HG02981 (cell line): ENCODE measurements at regions not wholly inside any gene's neighbourhood (a gene's known extent, or its start where the extent isn't known, plus 50 kb on each side); places are given as distances from the start of the nearest gene placed in this dataset.

Experiments used
- ATAC-seq: cut with Tn5 transposase; IDR thresholded peaks from one replicate; pipeline ENCODE4 v1.9.1; 2021; ENCODE audit warnings: mild to moderate bottlenecking, moderate library complexity; ENCODE audit not compliant: unreplicated experiment

DNA sequence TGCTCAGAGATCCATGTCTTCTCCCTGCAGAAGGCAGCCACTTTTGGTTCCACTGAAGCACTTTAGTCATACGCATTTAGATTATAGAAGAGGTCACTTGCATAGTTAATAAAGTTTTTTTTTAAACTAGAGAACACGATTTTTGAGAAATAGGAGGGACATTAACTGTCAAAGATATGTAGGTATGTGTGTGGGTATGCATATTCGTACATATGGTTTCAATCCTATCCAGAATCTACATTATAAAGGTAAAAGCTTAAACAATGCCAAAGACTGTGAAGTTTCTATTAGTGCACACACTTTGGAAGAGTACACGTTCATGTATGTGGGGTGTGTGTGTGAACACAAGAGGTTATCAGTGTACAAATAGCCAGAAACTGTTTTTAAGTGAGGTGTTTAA is 103.2 kb downstream of the BTBD3 start:
- no peak for ATAC-seq

DNA sequence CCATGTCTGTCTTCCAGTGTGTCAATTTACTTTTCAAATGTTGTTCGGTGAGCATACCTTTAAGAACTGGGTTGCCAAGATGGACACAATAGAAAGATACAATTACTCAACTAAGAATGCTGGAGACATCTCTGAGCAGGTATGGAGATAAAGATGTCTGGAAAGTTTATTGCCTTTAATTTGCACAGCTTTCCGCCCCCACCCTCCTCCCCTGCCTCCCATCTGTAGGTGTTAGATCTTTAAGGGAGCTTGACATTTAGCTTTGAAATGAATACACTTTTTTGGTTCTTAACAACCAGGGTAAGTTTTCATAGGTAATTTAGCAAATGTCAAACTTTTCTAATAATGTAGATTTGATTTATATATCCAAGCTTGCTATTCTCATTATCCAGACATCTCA is 104.4 kb downstream of the BTBD3 start:
- ATAC-seq, result no peak

DNA sequence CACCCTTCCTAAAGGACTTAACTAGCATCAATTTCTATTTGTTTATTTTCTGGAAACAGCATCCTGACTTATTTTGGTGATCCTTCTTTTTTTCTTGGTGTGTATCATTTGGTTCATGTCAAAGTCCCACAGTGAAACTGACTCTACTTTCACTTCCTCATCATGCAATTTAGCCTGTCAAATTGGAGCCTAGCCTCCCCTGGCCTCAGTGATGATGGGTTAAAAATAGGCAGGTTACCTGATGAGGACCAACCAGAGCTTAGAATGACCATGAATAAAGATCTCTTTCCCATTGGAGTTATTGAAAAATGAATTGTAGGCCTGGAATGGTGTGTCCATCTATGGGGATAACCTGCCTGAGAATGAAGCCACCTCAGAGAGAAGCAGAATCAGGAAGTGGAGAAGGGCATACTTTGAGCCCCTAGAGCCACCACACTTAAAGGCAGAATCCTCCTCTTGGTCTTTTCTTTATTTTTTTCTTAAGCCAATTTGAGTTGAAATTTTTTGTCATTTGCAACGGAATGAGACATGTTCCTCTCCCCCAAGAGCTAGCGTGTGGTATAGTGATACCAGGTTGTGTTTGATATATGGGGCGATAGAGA is 105.6 kb downstream of the BTBD3 start:
- ATAC-seq, result peak; percentile 85

DNA sequence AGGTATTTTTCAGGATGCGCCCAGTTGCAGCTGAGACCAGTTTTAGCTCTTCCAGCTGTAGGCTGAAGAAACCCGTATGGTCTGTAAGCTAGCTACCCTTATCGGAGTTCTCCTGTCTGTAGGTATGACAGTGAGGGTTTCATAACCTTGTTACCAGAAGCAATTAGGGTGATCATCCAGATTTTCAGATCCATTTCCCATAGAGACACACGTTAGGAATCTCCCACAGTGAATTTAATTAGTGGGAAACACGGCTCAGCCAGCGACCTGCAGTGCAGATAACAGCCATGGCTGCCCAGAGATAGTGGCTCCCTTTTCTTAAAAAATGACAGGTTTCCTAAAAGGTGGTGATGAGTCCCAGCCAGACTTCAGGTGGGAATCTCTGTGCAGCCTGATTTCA is 111.1 kb downstream of the BTBD3 start:
- ATAC-seq, result no peak

DNA sequence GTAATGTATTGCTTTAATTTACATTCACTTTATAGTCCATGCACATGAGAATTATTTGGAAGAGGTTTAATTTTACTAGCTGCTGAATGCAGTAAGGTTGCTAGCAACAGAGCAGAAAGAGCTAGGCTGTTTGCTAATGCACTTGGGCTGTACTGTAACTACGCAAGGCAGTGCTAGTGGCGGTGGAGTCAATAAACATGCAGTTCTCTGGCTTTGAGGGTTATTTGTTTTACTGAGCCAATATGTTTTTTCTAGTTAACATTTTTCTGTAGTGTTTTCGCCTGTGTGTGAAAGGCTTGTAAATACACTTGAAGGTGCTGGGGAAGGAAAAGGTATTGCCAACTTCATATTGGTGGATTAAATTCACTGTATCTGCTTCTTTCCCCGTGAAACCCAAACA is 112.8 kb downstream of the BTBD3 start:
- ATAC-seq, result no peak

DNA sequence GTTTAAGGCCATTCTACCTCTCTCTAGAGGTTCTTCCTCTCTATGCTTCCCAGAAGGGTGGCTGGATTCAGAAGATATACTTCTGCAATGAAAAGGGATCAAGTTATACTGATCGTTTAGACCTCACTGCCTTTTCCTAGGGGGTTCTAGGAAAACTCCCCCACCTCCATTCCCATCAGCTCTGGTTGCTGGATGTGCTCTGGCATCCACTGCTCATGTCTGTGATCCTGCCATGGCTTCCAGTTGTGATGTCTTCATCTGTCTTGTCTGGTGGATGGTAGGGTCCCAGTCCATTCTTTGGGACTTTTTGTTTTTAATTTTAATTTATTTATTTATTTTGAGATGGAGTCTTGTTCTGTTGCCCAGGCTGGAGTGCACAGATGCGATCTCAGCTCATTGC is 118.4 kb downstream of the BTBD3 start:
- ATAC-seq, result no peak

DNA sequence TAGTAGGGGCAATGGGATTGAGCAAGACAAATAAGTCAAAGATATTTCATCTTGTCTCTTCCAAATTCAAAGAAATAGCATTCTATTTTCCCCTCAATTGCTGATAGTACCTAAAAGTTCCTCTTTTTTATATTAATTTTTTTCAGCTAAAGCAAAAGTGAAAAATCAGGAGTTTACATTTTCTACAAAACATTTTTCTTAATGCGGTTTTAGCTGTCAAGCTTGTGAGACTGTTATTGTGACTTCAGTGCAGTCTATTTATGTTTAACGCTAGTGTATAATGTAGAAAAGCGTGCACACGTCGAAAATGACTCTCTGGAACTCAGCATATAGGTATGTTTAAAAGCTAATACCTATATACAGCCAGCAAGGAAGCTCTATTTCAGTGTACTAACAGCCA is 119.8 kb downstream of the BTBD3 start:
- ATAC-seq, result no peak

DNA sequence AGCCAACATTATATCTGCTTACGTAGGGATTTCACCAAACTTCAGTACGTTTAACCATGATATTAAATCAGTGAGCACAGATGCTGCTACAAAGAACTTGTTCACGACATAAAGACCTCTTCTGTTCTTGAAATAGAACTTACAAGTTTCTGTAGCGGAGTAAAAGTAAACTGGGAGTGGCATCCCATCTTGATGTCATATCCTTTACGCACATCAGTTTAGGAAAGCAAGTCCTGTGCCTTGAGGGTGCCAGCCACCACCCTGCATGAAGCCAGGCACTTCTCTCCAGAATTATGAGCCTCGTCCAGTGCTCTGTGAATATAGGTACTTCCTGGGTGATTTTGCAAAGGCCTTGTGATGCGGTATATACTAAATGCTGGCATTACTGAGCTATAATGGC is 122.6 kb downstream of the BTBD3 start:
- no peak for ATAC-seq

DNA sequence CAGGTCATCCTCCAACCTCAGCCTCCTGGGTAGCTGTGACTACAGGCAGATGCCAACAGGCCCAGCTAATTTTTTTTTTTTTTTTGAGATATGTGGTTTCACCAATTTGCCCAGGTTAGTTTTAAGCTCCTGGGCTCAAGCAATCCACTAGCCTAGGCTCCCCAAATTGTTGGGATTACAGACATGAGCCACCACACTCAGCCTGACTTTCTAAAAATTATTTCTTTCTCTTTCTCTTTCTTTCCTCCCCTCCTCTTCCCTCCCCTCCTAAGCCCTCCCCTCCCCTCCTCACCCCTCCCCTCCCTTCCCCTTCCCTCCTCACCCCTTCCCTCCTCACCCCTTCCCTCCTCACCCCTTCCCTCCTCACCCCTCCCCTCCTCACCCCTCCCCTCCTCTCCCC is 127.3 kb downstream of the BTBD3 start:
- ATAC-seq, result no peak

DNA sequence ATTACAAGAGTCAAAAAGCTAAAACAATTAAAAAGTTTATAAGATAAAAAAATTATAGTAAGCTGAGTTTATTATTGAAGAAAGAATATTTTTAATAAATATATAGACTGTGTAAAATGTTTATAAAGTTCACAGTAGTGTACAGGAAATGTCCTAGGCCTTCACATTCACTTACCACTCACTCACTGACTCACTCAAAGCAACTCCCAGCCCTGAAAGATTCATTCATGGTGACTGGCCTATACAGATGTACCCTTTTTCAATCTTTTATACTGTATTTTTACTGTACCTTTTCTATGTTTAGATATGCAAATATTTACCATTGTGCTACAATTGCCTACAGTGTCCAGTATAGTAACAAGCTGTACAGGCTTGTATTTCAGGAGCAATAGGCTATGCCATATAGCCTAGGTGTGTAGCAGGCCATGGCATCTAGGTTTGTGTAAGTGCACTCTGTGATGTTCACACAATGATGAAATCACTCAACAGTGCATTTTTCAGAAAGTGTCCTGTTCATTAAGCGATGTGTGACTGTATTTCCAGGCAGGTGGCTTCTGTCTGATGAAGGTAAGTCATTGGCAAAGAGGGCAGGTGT is 130.2 kb downstream of the BTBD3 start:
- no peak for ATAC-seq

DNA sequence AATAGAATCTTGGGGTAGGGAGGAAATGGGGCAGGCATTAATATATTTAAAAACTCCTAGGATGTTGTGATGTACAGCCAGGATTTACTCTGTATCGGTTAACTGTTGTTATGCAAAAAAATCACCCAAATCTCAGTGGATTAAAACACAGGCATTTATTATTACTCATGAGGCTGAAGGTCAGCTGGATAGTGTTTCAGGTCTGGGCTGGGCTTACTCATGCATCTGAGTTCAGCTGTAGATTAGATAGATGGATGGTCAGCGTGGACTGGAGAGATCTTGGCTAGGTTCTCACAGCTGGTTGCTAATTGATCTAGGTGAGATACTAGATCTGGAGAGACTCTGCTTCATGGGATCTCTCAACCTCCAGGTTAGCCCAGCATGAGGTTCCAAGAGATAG is 131.4 kb downstream of the BTBD3 start:
- no peak for ATAC-seq

DNA sequence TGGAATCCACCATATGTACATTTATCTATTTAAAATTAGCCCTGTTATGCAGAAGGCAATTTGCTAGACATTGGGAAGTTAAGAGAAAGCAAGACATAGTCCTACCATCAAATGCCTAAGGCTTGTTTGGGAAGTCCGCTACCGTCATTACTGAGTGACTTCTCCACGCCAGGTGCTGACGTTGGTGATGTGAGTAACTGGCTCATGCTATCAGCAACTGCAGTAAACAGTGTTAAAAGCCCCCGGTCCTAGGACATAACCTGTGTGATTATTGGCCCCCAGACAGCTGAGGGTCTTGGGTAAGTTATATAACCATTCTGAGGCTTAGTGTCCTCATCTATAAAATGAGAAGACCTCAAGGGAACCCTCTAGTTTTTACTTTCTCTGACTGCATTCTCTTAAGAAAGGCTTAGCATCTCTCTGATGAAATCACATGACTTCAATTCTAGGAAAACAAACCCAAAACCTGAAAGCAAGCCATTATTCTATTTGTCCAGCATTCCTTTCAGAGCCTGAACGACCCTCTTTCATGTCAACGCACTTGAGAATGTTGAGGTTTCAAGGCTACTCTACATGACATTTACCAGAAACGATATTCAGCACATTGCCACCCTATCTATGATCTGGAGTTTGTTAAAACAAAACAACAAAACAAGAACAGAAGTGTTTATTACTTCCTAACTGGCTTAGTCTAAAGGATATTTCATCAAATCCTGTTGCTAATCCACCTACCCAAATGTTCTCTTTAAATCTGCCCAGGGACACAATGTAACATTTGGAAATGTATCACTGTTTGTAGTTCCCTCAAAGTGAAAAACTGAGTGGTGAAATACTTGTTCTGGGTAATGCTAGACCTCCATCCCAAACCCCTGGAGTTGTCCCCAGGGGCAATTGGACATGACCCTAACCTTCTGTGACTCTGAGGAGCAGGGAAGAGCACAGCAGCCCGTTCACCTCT is 133.8 kb downstream of the BTBD3 start:
- no peak for ATAC-seq

DNA sequence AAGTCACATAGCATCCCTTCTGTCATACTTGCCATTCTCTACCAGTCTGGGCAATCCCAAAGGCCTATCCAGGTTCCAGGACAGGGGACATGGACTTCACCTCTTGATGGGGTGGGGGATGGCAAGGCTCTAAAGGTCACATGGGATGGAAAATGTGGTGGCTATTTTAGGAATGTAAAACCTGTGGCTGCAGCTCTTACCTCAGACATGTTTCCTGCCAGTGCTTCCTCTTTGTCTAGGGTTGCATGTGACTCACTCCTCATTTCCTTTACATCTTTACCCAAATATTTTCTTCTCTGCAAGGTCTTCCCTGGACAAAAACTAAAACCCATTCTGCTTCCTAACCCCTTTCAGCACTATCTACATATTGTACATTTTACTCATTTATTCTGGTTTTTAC is 135.7 kb downstream of the BTBD3 start:
- no peak for ATAC-seq

DNA sequence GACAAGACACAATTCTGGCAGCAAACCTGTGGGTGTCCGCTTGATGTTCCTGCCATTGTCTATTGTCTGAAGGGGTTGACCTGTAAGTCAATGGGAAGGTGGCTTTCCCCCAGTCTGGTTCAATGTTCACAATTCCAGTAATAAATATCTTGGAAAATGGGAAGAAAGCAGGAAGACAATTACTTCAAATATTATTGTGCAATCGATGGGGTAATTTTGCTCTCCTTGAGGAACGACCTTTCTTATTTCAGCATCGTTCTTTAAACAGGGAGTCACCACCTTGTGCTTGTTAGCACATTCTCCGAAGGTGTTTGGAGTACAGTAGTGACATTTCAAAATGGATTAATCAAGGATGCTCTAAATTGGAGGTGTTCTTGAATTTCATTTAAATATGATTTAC is 136.9 kb downstream of the BTBD3 start:
- ATAC-seq, result no peak

DNA sequence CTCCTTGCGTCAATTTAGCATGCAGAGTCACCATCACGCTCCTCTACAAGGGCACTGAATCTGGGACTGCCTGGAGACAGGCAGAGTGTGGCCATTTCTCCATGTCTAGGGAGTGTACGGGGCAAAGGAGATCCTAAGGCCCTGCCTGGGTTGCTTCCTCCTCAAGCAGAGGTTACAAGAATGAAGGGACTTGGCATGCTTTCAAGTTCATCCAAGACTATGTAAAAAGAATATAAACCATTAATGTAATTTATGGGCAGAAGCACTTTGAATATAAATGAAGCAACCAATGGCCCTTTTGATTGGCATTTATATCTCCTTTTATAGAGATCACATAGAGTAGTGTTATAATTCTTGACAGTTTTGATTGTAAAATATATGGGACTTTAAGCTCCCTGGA is 137.5 kb downstream of the BTBD3 start:
- ATAC-seq, result no peak

DNA sequence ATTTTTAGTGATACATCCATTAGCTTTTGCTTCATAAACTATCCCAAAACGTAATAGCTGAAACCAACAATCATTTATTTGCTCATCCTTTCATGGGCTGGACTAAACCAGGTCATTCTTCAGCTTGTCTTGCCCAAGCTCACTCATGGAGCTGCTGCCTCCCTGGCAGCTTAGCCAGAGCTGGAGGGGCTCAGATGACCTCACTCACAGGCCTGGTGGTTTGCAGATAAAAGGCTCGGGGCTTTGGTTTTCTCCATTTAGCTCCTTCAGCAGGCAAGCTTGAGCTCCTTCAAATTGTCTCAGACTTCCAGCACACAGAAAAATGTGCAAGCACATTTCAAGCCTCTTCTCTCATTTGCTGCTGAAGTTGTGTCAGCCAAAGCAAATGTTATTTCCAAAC is 139.1 kb downstream of the BTBD3 start:
- ATAC-seq, result no peak

DNA sequence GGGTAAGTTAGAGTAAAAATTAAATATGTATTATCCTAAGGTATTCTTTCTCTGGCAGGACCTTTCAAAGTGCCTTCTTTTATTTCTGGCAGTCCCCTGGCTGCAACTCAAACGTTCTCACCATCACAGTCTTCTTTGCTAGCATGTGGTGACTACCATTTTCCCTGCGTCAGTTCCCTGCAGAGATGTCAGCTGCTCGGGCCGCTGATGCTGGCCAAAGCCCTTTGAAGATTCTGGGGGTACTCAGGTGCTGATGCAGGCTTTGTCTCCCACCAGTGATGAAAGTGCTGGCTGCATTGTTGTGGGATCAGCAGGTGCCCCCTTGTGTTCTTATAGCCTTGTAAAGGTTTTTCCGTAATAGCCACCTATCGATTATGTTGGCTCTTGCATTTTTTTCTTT is 140.1 kb downstream of the BTBD3 start:
- no peak for ATAC-seq

DNA sequence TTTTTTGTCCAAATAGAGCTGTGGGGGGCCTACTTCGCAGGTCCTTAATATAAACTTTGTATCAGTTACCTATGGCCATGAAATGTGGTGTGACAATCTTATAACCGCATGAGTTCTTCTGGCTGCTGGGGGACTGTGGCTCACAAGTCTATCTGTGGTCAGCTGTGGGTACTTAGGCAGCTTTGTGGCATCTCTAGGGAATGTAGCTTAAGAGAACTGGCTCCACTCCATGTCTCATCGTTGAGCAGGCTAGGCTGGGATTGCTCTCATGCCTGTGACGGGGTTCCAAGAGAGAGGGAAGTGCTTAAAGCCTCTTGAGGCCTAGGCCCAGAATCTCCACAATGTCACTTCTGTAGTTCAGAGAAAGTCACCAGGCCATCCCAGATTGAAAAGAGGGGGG is 140.5 kb downstream of the BTBD3 start:
- ATAC-seq, result no peak

DNA sequence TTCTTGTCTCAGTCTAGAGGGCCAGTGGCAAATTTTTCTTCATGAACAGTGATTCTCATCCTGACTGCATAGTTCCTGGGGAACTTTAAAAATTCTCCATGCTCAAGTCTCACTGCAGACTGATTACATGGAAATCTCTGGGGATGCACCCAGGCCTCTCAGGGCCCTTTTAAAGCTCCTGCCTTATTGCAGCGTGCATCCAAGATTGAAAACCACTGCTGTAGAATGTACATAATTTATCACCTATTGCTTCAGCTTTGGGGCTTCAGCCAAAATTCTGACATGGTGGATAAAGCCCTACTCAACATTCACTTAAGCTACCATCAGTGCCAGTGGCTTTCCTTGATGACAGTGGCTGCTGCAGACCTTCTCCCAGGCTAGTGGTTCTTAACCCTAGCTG is 143.8 kb downstream of the BTBD3 start:
- no peak for ATAC-seq

DNA sequence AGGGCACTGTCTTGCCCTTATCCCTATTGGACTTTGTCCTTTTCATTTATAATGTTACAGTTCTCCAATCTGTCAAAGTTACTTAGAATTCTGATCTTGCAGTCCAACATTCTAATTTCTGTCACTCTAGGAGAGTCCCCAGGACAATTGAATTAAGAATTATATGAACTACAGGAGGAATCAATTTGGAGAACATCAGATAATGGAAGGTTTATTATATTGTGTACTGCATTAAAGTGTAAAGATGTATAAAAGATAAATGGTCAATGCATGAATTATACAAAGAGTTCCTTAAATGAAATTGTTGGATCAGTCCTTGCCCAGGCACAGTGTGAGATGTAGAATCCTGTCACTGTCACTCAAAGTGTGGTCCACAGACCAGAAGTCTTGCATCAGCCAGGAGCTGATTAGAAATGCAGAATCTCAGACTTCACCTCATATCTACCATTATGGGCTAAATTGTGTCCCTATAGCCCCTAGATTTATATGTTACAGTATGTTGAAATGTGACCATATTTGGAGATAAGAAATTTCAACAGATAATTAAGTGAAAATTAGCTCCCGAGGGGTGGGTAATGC is 145.5 kb downstream of the BTBD3 start:
- ATAC-seq, result no peak

DNA sequence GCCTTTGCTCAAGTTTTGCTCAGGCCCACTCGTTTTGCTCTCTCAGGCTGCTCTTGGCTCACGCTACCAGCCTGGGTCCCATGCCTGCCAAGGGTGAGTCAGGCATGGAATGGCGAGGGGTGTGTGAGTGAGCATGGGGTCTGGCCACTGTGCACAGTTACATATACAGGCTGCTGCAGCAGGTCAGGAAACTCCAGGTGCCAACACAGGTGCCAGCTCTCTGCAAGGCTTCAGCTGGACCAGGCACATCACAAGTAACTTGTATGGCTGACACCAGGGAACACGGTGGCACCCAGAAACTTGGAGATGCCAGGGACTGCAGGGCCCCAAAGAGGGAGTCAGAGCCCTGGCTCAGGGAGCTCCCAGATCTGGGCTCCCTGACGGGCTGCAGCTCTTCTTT is 146.8 kb downstream of the BTBD3 start:
- no peak for ATAC-seq

DNA sequence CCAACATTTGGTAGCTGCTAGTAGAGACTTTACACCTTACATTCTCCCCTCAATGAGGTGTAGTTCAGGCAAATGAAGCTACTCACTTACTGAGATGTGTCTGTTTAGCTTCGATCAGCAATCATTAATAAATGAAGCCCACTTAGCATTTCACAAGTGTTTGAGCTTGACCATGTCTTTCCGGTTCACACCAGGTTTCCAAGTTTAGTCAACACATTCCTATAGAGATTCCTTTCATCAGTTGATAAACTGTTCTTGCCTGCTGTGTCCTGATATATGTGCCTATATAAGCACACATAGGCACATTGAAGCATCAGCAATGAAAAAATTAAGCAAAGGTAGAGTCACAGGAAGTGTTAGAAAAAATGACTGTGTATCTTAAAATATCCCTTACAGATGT is 150.0 kb downstream of the BTBD3 start:
- no peak for ATAC-seq
